ENCODE measurements at regions not wholly inside any gene's neighbourhood (a gene's known extent, or its start where the extent isn't known, plus 50 kb on each side); places are given as distances from the start of the nearest gene placed in this dataset.

DNA sequence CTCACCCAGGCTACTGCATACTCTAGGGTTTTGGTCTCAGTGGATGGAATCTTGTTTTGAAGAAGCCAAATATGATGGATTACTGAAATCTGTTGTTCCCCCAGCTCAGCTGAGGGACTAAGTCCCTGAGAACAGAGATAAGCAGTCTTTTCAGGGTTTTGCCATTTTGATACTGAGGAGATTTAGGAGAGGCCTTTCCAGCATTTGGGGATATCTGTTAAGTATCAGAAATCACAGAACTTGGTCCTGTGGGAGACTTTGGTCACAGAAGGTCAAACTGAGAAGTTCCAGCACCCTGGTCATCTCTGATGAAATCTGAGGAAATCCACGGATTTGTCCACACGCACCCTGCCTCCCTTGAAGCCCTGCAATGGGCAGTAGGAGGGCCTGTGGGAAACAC, 181.0 kb upstream of the GADL1 start:
- TF ChIP-seq POLR2A (IDR thresholded peaks at IDR 0.05) (no peak), EP300 (IDR thresholded peaks at IDR 0.05) (no peak), CTCF (IDR thresholded peaks at IDR 0.05) (no peak), POLR2AphosphoS5 (IDR thresholded peaks at IDR 0.05) (no peak)
- Histone ChIP-seq H3K27me3 (no peaks in the 10 kb centered on the region), H3K4me1 (no peaks in the 10 kb centered on the region), H3K4me3 (no peak overlapping the region), H3K27ac (no peak overlapping the region), H3K36me3 (no peaks in the 10 kb centered on the region), H3K9me3 (no peaks in the 10 kb centered on the region)
- ATAC-seq = no peak
- WGBS, 2 donors (ENCODE audit: low coverage in 1 of 2) = 100% methylated on average over 2 of the region's 2 CpGs; no CpG with 5 or more reads in 1 of the 2 donors

DNA sequence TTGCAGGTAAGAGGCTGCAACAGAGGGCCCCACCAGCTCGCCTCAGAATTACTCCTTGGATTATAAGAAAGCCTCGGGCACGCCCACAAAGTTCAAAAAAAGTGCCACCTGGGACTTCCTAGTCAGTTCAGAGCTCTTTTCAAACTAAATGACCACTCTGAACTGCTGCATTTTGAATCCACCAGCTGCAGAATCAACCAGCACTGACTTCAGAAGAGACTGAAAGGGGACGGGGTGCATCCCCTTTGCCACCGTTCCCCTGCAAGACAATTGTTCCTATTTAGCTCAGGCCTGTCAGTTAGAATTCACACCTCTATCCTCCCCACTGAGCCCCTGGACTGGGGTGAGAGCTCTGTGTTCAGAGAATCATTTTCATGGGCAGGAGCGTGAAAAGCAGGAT, 181.4 kb upstream of the GADL1 start:
- Histone ChIP-seq H3K4me1 (no peaks in the 10 kb centered on the region), H3K27ac (no peak overlapping the region), H3K9me3 (no peaks in the 10 kb centered on the region), H3K27me3 (no peaks in the 10 kb centered on the region), H3K36me3 (no peaks in the 10 kb centered on the region), H3K4me3 (no peak overlapping the region)
- WGBS, 2 donors (ENCODE audit: low coverage in 1 of 2) = 98% methylated on average over 5 of the region's 6 CpGs; no CpG with 5 or more reads in 1 of the 2 donors
- no peak for ATAC-seq
- TF ChIP-seq CTCF (IDR thresholded peaks at IDR 0.05) = no peak
- no peak for TF ChIP-seq EP300 (IDR thresholded peaks at IDR 0.05)
- TF ChIP-seq POLR2AphosphoS5 (IDR thresholded peaks at IDR 0.05) = no peak
- TF ChIP-seq POLR2A (IDR thresholded peaks at IDR 0.05) = no peak

DNA sequence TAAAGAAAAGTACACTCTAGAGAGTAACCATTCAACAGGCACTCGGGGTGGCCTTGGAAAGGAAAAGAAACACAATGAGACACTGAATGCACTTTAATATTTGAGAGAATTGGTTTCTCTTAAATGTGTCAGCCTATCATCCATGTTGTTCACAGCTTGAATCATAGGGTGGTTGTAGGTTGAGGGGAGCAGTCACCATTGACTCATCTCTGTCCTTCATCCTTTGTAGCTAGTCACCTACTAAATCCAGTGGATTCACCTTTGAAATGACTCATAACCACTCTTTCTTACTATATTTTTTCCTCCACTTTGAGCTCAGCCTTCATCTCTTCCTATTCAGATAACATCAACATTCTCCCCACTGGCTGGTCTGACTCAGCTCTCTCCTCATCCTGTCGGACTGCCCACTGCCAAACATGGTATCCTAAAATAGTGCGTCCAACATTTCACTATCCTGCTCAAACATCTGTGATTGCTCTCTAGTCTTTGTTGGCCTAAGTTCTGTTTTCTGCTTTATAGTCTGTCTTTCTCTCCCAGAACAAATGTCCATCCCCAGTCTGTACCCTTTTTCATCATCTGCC, 182.7 kb upstream of the GADL1 start:
- TF ChIP-seq EP300 (IDR thresholded peaks at IDR 0.05) (no peak), POLR2AphosphoS5 (IDR thresholded peaks at IDR 0.05) (no peak), CTCF (IDR thresholded peaks at IDR 0.05) (no peak), POLR2A (IDR thresholded peaks at IDR 0.05) (no peak)
- no peaks in the 10 kb centered on the region for H3K36me3 ChIP-seq
- no peak for ATAC-seq
- H3K4me3 ChIP-seq = no peak overlapping the region
- peak overlapping the region in 1 of 4 donors; percentile 3 for H3K27ac ChIP-seq
- WGBS, 2 donors (ENCODE audit: low coverage in 1 of 2) = 19 to 24% methylated on average over 3 of the region's 3 CpGs
- no peaks in the 10 kb centered on the region for H3K9me3 ChIP-seq
- H3K27me3 ChIP-seq = no peaks in the 10 kb centered on the region
- no peaks in the 10 kb centered on the region for H3K4me1 ChIP-seq

- H3K9me3 ChIP-seq = no peaks in the 10 kb centered on the region
- no peak overlapping the region for H3K4me3 ChIP-seq
- TF ChIP-seq POLR2A (IDR thresholded peaks at IDR 0.05) (no peak), POLR2AphosphoS5 (IDR thresholded peaks at IDR 0.05) (no peak), EP300 (IDR thresholded peaks at IDR 0.05) (no peak), CTCF (IDR thresholded peaks at IDR 0.05) (no peak)
- H3K4me1 ChIP-seq = no peaks in the 10 kb centered on the region
- no peaks in the 10 kb centered on the region for H3K27me3 ChIP-seq
- H3K36me3 ChIP-seq = no peaks in the 10 kb centered on the region
- ATAC-seq = no peak
- 88 to 100% methylated on average over 1 of the region's 1 CpG for WGBS, 2 donors (ENCODE audit: low coverage in 1 of 2)
- H3K27ac ChIP-seq = no peak overlapping the region
Measured at GRCh38 chr3:31077826-31078225, 183.4 kb upstream of the GADL1 start.

GRCh38 chr3:31079689-31080088, 185.2 kb upstream of the GADL1 start:
- 84 to 88% methylated on average over 4 of the region's 4 CpGs for WGBS, 2 donors (ENCODE audit: low coverage in 1 of 2)
- no peak for ATAC-seq
- Histone ChIP-seq H3K4me1 (no peaks in the 10 kb centered on the region), H3K27ac (no peak overlapping the region), H3K27me3 (no peaks in the 10 kb centered on the region), H3K9me3 (no peaks in the 10 kb centered on the region), H3K4me3 (no peak overlapping the region), H3K36me3 (no peaks in the 10 kb centered on the region)
- no peak for TF ChIP-seq POLR2AphosphoS5 (IDR thresholded peaks at IDR 0.05)
- no peak for TF ChIP-seq CTCF (IDR thresholded peaks at IDR 0.05)
- TF ChIP-seq POLR2A (IDR thresholded peaks at IDR 0.05) = no peak
- TF ChIP-seq EP300 (IDR thresholded peaks at IDR 0.05) = no peak
